Lower leg skin (tissue), 4 donors: ENCODE measurements at regions not wholly inside any gene's neighbourhood (a gene's known extent, or its start where the extent isn't known, plus 50 kb on each side); places are given as distances from the start of the nearest gene placed in this dataset.

Experiments used
- DNase-seq, 2 donors: peaks; one replicate each; pipeline ENCODE4 v3.0.0-alpha.2; 2019; ENCODE audit warnings: low spot score in 2 of 2
- H3K4me3 ChIP-seq: fragments of 200-600 bp; sonication (generic); 2 replicates; pipeline ENCODE4 v1.5.1; 2017; ENCODE audit warnings: mild to moderate bottlenecking, low read depth; ENCODE audit not compliant: poor library complexity, severe bottlenecking
- POLR2A ChIP-seq, 2 donors: fragments of 450-650 bp; IDR thresholded peaks; one replicate each; pipeline ENCODE4 v1.6.1; 2016 to 2017; ENCODE audit warnings: antibody characterized with exemption in 2 of 2, mild to moderate bottlenecking in 1 of 2, moderate library complexity in 1 of 2
- WGBS, 2 donors: methylation state at CpG; one replicate each; pipeline ENCODE4 v1.1.5; 2018; 5-methylcytosine and 5-hydroxymethylcytosine counted together
- intact Hi-C: fragments of 100-400 bp; cut with DNase I; formaldehyde crosslinking; loops from one replicate; pipeline ENCODE4 v1.15.0; 2023; ENCODE audit warnings: low total_unique reads
- TF ChIP-seq, protein P1 (sequence below), 3 donors: fragments of 450-650 bp; IDR thresholded peaks; one replicate each; pipeline ENCODE4 v1.5.1; 2016; ENCODE audit warnings: antibody characterized with exemption in 3 of 3, mild to moderate bottlenecking in 3 of 3, moderate library complexity in 2 of 3

DNA sequence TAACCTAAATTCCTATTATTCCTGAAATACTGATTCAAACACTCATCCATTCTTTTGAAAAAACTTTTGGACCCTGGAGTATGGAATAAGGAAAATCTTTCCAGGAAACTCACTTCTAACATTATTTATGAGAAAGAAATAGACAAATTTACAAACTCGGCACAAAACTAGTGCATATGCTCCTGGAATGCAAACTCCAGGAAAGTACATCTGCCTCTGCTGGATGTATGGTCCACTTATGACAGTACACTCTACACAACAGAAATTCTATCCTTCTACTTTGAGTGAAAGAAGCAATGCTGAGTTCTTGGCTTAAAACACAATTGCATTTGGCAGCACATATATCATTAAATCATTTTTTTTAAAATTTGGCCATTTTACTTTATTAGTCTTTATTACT is 700.5 kb upstream of the STXBP6 start:
- 66 to 85% methylated on average over 1 of the region's 1 CpG for WGBS, 2 donors
- TF ChIP-seq, protein P1, sequence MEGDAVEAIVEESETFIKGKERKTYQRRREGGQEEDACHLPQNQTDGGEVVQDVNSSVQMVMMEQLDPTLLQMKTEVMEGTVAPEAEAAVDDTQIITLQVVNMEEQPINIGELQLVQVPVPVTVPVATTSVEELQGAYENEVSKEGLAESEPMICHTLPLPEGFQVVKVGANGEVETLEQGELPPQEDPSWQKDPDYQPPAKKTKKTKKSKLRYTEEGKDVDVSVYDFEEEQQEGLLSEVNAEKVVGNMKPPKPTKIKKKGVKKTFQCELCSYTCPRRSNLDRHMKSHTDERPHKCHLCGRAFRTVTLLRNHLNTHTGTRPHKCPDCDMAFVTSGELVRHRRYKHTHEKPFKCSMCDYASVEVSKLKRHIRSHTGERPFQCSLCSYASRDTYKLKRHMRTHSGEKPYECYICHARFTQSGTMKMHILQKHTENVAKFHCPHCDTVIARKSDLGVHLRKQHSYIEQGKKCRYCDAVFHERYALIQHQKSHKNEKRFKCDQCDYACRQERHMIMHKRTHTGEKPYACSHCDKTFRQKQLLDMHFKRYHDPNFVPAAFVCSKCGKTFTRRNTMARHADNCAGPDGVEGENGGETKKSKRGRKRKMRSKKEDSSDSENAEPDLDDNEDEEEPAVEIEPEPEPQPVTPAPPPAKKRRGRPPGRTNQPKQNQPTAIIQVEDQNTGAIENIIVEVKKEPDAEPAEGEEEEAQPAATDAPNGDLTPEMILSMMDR (IDR thresholded peaks at IDR 0.05) = no peak
- TF ChIP-seq POLR2A (IDR thresholded peaks at IDR 0.05) = no peak
- H3K4me3 ChIP-seq = no peak overlapping the region
- no peak for DNase-seq
- intact Hi-C loops = no loop called here
